Tibial artery (tissue), 4 donors: ENCODE measurements at regions not wholly inside any gene's neighbourhood (a gene's known extent, or its start where the extent isn't known, plus 50 kb on each side); places are given as distances from the start of the nearest gene placed in this dataset.

Experiments
- DNase-seq, 2 donors: peaks; one replicate each; pipeline ENCODE4 v3.0.0-alpha.2; 2019
- H3K27ac ChIP-seq, 2 donors: fragments of 200-600 bp; sonication (generic) in 1 of 2; 1 replicate in 1 of 2; 2 replicates in 1 of 2; pipeline ENCODE4 v1.5.1; 2018 to 2019; ENCODE audit warnings: mild to moderate bottlenecking in 1 of 2
- H3K27me3 ChIP-seq, 2 donors: fragments of 200-600 bp; sonication (generic) in 1 of 2; one replicate each; pipeline versions ENCODE4 v1.5.1 to v1.6.0; 2016 to 2019
- H3K36me3 ChIP-seq, 3 donors: fragments of 200-600 bp; sonication (generic) in 2 of 3; one replicate each; pipeline ENCODE4 v1.5.1; 2016 to 2019; ENCODE audit warnings: mild to moderate bottlenecking in 2 of 3
- H3K4me1 ChIP-seq, 4 donors: fragments of 200-600 bp; sonication (generic) in 2 of 4; 1 replicate in 3 of 4; 2 replicates in 1 of 4; pipeline ENCODE4 v1.5.1; 2016 to 2019
- H3K4me3 ChIP-seq, 2 donors: fragments of 200-600 bp; sonication (generic) in 1 of 2; 1 replicate in 1 of 2; 2 replicates in 1 of 2; pipeline ENCODE4 v1.5.1; 2018 to 2019; ENCODE audit warnings: mild to moderate bottlenecking in 2 of 2
- H3K9me3 ChIP-seq, 3 donors: fragments of 200-600 bp; sonication (generic) in 1 of 3; one replicate each; pipeline ENCODE4 v1.5.1; 2016 to 2019
- CTCF ChIP-seq, 2 experiments: fragments of 200-600 bp in 1 of 2; fragments of 450-650 bp in 1 of 2; IDR thresholded peaks; one replicate each; pipeline ENCODE4 v1.5.1; 2017 to 2019; ENCODE audit warnings: antibody characterized with exemption in 2 of 2, mild to moderate bottlenecking in 1 of 2, moderate library complexity in 1 of 2
- intact Hi-C: fragments of 100-400 bp; cut with DNase I; formaldehyde crosslinking; loops from one replicate; pipeline ENCODE4 v1.15.0; 2023; ENCODE audit warnings: low total_unique reads

DNA sequence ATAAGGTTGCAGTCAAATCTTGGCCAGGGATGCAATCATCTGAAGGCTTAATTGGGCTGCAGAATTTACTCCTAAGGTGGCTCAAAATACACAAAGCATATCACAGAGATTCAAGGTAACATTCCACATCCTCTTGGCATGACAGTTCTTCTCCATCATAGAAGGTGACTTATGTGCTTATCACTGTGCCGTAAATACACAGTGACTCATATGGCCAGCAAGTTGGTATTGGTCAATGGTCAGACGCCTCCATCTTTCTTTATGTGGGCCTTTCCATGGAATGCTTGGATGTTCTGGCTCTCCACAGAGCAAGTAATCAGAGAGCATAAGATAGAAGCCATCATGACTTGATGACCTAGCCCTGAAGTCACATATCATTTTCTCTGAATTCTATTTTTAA, 168.8 kb upstream of the ST8SIA2 start:
- Histone ChIP-seq H3K4me1 (no peaks in the 10 kb centered on the region), H3K27ac (no peak overlapping the region), H3K4me3 (no peak overlapping the region), H3K36me3 (no peaks in the 10 kb centered on the region), H3K27me3 (no peaks in the 10 kb centered on the region), H3K9me3 (no peaks in the 10 kb centered on the region)
- TF ChIP-seq CTCF (IDR thresholded peaks at IDR 0.05) = no peak
- intact Hi-C loops = no loop called here
- no peak for DNase-seq

- intact Hi-C loops = no loop called here
- DNase-seq = no peak
- Histone ChIP-seq H3K27me3 (no peaks in the 10 kb centered on the region), H3K36me3 (no peaks in the 10 kb centered on the region), H3K27ac (no peak overlapping the region), H3K4me1 (no peaks in the 10 kb centered on the region), H3K9me3 (no peaks in the 10 kb centered on the region), H3K4me3 (no peak overlapping the region)
- peak; percentile 24 for TF ChIP-seq CTCF (IDR thresholded peaks at IDR 0.05)
Measured at GRCh38 chr15:92226020-92226612, 167.6 kb upstream of the ST8SIA2 start.

GRCh38 chr15:92228830-92229229, 164.9 kb upstream of the ST8SIA2 start:
- Histone ChIP-seq H3K4me1 (no peaks in the 10 kb centered on the region), H3K27me3 (no peaks in the 10 kb centered on the region), H3K36me3 (no peaks in the 10 kb centered on the region), H3K4me3 (no peak overlapping the region), H3K27ac (no peak overlapping the region), H3K9me3 (no peaks in the 10 kb centered on the region)
- no peak for TF ChIP-seq CTCF (IDR thresholded peaks at IDR 0.05)
- no peak for DNase-seq
- intact Hi-C loops = no loop called here

DNA sequence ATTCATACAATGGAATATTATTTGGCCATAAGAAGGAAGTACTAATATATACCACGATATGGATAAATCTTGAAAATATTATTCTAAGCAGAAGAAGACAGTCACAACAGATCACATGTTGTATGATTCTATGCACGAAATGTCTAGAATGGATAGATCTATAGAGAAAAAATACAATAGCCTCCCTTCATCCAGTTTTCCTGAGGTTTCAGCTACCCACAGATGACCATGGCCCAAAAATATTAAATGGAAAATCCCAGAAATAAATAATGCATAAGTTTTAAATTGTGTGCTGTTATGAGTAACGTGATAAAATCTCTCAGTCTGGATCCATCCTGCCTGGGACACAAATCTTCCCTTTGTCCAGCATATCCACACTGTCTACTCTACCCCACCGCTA, 162.2 kb upstream of the ST8SIA2 start:
- Histone ChIP-seq H3K9me3 (no peaks in the 10 kb centered on the region), H3K27ac (no peak overlapping the region), H3K36me3 (no peaks in the 10 kb centered on the region), H3K27me3 (no peaks in the 10 kb centered on the region), H3K4me1 (no peaks in the 10 kb centered on the region), H3K4me3 (no peak overlapping the region)
- intact Hi-C loops = no loop called here
- no peak for TF ChIP-seq CTCF (IDR thresholded peaks at IDR 0.05)
- no peak for DNase-seq

DNA sequence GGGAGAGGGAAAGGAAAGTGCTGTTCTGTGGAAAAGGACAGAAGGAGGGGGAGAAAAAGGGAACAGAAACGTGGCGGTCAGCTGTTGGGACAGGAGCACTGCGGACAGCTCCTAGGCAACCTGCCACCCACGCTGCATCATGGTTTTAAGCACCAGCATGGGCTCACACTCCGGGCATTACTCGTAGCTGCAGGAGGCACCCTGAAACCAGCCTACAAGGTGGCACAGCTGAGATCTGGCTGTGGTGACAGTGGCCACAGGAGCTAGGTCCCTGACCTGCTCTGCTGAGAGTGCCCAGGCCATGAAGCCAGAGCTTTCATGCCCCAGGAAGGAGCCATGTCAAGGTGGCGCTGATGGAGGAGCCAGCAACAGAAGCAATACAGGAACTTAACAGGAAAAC, 161.4 kb upstream of the ST8SIA2 start:
- H3K27ac ChIP-seq = no peak overlapping the region
- no peaks in the 10 kb centered on the region for H3K36me3 ChIP-seq
- no peaks in the 10 kb centered on the region for H3K4me1 ChIP-seq
- intact Hi-C loops = no loop called here
- no peaks in the 10 kb centered on the region for H3K27me3 ChIP-seq
- no peaks in the 10 kb centered on the region for H3K9me3 ChIP-seq
- H3K4me3 ChIP-seq = no peak overlapping the region
- no peak for TF ChIP-seq CTCF (IDR thresholded peaks at IDR 0.05)
- DNase-seq = no peak

DNA sequence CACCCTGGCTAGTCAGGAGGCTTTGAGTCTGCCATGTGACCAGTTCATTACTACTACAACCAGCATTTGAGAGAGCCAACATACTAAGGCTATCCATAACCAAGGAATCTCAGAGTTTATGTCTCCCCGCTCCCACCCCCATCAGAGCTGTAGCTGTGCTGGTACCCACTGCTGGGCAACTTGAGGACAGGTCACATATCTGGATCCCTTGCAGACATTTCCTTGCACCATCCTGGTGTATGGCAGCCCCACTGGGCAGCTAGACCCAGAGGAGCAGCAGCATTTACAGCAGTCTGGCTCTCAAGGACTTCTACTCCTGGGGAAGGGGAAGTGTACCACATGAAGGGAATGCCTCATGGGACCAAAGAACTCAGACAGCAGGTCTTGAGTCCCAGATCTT, 160.8 kb upstream of the ST8SIA2 start:
- Histone ChIP-seq H3K27ac (no peak overlapping the region), H3K4me3 (no peak overlapping the region), H3K36me3 (no peaks in the 10 kb centered on the region), H3K4me1 (no peaks in the 10 kb centered on the region), H3K27me3 (no peaks in the 10 kb centered on the region), H3K9me3 (no peaks in the 10 kb centered on the region)
- no peak for DNase-seq
- intact Hi-C loops = no loop called here
- no peak for TF ChIP-seq CTCF (IDR thresholded peaks at IDR 0.05)
